ENCODE measurements at regions not wholly inside any gene's neighbourhood (a gene's known extent, or its start where the extent isn't known, plus 50 kb on each side); places are given as distances from the start of the nearest gene placed in this dataset.

GRCh38 chr10:83953589-83953988 lies 185.7 kb upstream of the GHITM start:
- TF ChIP-seq POLR2AphosphoS5 (IDR thresholded peaks at IDR 0.05; ENCODE audit: insufficient read depth in 1 of 2, low read depth in 1 of 2) (no peak), CTCF (IDR thresholded peaks at IDR 0.05) (no peak), POLR2A (IDR thresholded peaks at IDR 0.05) (no peak)

All from vagina (tissue), 2 donors.